MM.1S (cell line): ENCODE measurements at regions not wholly inside any gene's neighbourhood (a gene's known extent, or its start where the extent isn't known, plus 50 kb on each side); places are given as distances from the start of the nearest gene placed in this dataset.

Experiments used
- CTCF ChIP-seq: fragments of 300-600 bp; sonication (generic); IDR thresholded peaks from 2 replicates; pipeline ENCODE4 v1.5.1; 2016; ENCODE audit warnings: antibody characterized with exemption, low read length, mixed read lengths
- EZH2 ChIP-seq: fragments of 300-600 bp; sonication (generic); optimal IDR thresholded peaks from 2 replicates; pipeline ENCODE3; 2017; ENCODE audit warnings: low read depth, mild to moderate bottlenecking, antibody characterized with exemption, low read length, mixed read lengths
- EZH2phosphoT487 ChIP-seq: fragments of 300-600 bp; sonication (generic); IDR thresholded peaks from 2 replicates; pipeline ENCODE4 v1.6.1; 2018; ENCODE audit warnings: antibody characterized with exemption, low read length

GRCh38 chr10:20355915-20356314 is 539.7 kb downstream of the PLXDC2 start:
- TF ChIP-seq CTCF, result no peak
- no peak for TF ChIP-seq EZH2phosphoT487
- no peak for TF ChIP-seq EZH2
